Activated T-cell treated with anti-CD3 and anti-CD28 coated beads, Interleukin-2, amount 50 U/mL, for 48 hours (primary cell): ENCODE measurements at regions not wholly inside any gene's neighbourhood (a gene's known extent, or its start where the extent isn't known, plus 50 kb on each side); places are given as distances from the start of the nearest gene placed in this dataset.
"Not testable (repeated sequence)": the region's sequence is repeated elsewhere in the genome, so short reads cannot be mapped to it uniquely, and the experiment has no call there.

Source experiments
- DNase-seq, 2 experiments: peaks; one replicate each; pipeline ENCODE4 v3.0.0-alpha.2; 2020

- DNase-seq: no peak
Measured at GRCh38 chr19:29045679-29046254, 167.2 kb downstream of the UQCRFS1 start.

- DNase-seq: no peak
Measured at GRCh38 chr19:29044037-29044436, 168.9 kb downstream of the UQCRFS1 start.

- no peak for DNase-seq
Measured at GRCh38 chr19:29042450-29042849, 170.5 kb downstream of the UQCRFS1 start.

- no peak for DNase-seq
Measured at GRCh38 chr19:29040951-29041350, 172.0 kb downstream of the UQCRFS1 start.

GRCh38 chr19:29040292-29040691, 172.7 kb downstream of the UQCRFS1 start:
- DNase-seq: no peak

GRCh38 chr19:29039036-29039435, 173.9 kb downstream of the UQCRFS1 start:
- not testable (repeated sequence) for DNase-seq

- DNase-seq: no peak
Measured at GRCh38 chr19:29031216-29031615, 181.7 kb downstream of the UQCRFS1 start.

- DNase-seq: no peak
Measured at GRCh38 chr19:29029268-29029958, 183.5 kb downstream of the UQCRFS1 start.

GRCh38 chr19:29022599-29022998, 190.4 kb downstream of the UQCRFS1 start:
- no peak for DNase-seq

- DNase-seq: no peak
Measured at GRCh38 chr19:29022165-29022564, 190.8 kb downstream of the UQCRFS1 start.

GRCh38 chr19:29021232-29021916, 191.6 kb downstream of the UQCRFS1 start:
- no peak for DNase-seq

GRCh38 chr19:29019403-29019802, 193.5 kb downstream of the UQCRFS1 start:
- no peak for DNase-seq

GRCh38 chr19:29018542-29018941, 194.4 kb downstream of the UQCRFS1 start:
- DNase-seq: no peak

- no peak for DNase-seq
Measured at GRCh38 chr19:29017788-29018187, 195.2 kb downstream of the UQCRFS1 start.

GRCh38 chr19:29016926-29017760, 195.8 kb downstream of the UQCRFS1 start:
- no peak for DNase-seq

- DNase-seq: no peak
Measured at GRCh38 chr19:29016353-29016752, 196.6 kb downstream of the UQCRFS1 start.

GRCh38 chr19:29015569-29015968, 197.4 kb downstream of the UQCRFS1 start:
- no peak for DNase-seq

- DNase-seq: no peak
Measured at GRCh38 chr19:29014857-29015436, 198.0 kb downstream of the UQCRFS1 start.

- no peak for DNase-seq
Measured at GRCh38 chr19:29013988-29014387, 199.0 kb downstream of the UQCRFS1 start.

GRCh38 chr19:29013325-29013724, 199.6 kb downstream of the UQCRFS1 start:
- no peak for DNase-seq

- DNase-seq: no peak
Measured at GRCh38 chr19:29012457-29012856, 200.5 kb downstream of the UQCRFS1 start.

GRCh38 chr19:29010276-29010675, 202.7 kb downstream of the UQCRFS1 start:
- DNase-seq: no peak
